Hematopoietic multipotent progenitor cell treated with erythropoietin and hydrocortisone succinate and interleukin-3 and kit ligand, for 4 days (in vitro differentiated cells): ENCODE measurements at regions not wholly inside any gene's neighbourhood (a gene's known extent, or its start where the extent isn't known, plus 50 kb on each side); places are given as distances from the start of the nearest gene placed in this dataset.

Experiments used
- DNase-seq: peaks from one replicate; pipeline ENCODE4 v3.0.0-alpha.2; 2015

DNA sequence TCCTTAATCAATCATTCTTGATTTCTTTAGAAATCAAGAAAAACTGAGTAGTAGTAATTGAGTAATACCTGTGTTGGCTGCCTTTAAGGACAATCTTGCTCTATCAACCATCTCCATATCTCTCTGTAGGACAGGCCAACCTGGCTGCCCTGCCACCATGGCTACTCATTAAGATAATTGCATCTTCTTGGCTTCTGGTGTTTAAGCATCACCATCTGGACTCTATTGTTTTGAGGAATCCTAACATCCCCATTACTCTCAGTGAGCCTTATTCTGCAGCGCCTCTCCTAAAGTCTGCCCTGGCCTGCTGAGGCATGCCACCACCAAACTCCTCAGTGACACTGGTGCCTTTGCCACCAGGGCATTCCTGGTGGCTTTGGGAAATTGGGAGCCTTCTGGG is 442.6 kb upstream of the ZNF507 start:
- no peak for DNase-seq

DNA sequence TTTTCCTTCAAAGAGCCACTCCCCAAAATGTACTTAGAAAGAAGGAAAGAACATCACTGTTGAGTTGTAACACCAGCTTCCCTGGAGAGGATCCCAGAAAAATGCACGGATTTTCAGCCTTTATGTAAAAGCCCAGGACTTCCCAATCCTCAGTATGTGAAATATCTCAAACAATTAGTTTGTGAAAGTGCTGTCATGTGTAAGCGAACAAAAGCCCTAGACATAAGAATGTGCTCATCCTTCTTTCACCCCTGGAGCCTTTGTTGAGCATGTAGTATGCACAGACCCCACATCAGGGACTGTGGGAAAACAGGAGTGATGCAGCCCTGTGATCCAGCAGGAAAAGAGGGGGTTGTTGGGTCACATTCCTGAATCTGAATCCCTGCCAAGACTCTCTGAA is 441.4 kb upstream of the ZNF507 start:
- DNase-seq: no peak

DNA sequence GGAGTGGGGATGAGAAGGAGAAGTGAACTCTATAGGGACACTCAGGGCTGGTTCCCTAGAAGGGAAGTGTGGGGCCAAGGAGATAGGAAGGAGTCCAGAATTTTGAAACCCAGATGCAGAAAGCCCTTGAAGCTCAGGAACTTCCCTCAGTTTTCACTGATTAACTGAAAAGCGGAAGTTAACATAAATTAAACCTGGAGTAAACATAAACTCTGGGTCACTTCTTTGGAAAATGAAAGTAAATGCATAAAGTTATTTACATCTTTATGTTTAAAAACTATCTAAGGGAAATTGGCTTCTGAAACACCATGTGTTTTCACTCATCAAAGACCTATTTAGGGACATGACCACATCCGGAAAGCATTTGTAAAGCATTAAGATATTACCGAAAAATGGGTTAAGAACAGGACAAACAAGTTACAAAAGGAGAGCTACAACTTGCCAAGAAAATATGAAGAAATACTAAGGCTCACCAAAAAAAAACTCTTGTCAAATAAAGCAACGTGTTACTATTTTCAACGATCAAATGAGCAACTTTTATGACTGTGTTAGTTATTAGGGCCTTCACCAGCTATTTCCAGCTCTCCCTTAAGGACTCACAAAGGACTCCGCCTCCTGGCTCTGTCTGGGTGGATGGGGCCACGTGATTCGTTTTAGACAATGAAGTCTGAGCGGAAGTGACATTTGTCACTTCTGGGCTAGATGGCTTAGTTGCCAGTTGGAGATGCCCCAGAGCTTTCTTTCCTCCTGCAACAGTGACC is 439.1 kb upstream of the ZNF507 start:
- DNase-seq: peak; percentile 68

DNA sequence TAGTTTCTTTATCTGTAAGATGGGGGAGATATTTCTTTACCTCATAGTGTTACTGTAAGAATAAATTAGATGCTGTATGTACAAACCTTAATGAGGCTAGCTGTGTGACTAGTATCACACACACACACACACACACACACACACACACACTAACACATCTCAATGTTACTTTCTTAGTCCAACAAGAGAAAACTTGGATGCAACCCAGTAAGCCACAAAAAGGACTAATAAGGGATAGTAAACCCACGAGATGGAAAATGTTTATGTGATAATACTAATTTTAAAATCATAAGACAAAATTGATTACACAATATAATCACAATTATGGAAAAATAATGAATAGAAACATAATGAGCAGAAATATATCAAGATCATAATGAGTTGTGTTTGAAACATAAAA is 437.7 kb upstream of the ZNF507 start:
- DNase-seq: no peak

DNA sequence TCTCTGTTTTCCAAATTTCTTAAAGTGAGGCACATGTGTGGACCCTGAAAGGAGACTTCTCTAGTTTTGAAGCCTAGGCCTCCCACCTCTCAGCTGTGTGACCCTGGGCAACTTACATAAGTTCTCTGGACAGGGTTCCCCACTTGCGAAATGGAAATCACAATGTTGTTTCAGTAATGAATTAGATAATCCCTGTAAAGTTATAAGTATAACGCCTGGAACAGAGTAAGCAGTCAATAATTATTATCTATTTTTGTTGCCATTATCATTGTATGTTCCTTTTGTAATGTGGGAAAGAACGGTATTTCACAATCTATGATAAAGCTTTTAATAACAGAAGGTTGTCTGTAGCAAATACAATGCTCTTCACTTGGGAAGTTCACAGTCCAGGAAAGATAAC is 437.3 kb upstream of the ZNF507 start:
- no peak for DNase-seq

DNA sequence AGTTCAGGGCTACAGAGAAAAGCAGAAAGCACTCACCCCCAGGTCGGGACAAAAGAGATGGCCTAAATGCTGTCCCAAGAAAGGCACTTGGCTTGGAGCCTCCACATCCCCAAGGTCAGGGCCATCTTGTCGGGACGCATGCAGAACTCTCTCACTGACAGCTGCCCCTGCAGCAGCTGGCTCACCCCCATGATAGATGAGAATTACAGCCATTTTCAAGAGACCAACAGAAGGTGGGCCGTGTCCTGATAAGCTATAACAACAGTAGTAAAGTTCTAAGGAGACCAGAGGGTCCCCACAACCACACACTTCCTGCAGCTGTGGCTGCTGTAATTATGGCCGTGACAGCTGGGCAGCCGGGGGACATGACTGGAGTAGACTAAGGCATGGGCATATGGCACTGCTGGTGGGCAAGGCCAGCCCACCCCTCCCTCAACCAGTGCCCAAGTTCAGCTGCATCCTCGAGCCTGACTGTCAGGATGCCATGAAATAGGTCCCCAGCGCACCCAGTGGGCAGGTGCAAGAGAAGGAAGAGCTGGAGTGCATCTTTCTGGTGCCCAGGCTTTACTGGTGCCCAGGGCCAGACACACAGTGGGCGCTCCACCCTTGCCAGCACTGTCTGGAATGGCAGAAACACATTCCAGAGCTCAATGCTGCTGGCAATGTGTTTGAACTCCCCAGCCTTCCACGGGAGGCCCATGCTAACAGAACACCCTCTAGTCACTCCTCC is 436.7 kb upstream of the ZNF507 start:
- DNase-seq: peak; percentile 36

DNA sequence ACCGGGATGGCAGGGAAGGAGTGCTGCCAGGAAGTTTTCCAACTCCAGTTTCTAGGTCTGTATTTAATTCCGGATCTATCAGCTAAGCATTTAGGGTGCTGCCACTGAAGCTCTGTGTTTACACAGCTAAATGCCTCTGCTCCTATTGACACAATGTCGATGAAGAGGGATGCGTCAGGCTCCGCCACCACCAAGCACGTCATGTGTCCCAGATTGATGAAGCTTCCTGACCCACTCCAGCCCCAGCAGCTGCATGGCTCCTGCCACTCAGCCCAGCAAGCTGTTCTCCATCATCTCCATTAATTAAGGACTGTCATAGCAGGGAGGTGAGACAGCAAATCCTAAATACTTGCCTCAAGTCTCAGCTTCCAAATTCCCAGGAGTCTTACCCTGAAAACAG is 435.2 kb upstream of the ZNF507 start:
- DNase-seq: no peak

DNA sequence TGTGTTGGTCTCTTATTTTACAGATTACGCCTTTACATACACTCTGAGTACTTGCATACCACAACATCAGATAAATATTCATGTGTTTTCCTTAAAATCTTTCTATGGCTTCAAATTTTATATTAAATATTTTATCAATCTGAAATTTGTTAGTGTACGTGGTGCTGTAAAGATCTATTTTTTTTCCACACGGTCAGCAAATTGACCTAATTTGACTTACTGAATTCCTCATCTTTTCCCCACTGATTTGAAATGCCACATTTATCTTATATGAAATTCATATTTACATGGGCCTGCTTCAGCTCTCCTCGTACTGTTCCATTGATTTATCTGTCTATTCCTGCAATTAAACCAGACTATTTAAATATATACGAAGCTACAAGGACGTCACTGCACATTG is 433.8 kb upstream of the ZNF507 start:
- DNase-seq: no peak

DNA sequence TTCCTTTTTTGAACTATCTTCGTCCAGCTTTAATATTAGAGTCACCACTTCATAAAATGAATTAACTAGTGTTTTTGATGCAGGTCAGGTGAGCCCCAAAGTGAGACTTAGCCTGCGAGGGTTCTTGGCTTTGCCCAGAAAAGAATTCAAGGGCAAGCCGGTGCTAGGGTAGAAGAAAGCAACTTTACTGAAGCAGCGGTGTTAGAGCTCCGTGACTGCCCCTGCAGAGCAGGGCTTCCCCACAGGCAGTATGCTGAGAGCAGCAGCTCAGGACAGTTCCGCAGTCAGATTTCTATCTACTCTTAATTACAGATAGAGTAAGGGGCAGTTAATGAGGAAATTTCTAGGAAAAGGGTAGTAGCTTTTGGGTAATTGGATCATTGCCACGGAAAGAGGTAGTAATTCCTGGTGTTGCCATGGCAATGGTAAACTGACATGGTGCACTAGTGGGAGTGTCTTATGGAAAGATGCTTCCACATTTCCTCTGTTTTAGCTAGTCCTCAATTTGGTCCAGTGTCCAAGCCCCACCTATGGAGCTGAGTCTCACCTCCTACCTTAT is 432.2 kb upstream of the ZNF507 start:
- DNase-seq: no peak

DNA sequence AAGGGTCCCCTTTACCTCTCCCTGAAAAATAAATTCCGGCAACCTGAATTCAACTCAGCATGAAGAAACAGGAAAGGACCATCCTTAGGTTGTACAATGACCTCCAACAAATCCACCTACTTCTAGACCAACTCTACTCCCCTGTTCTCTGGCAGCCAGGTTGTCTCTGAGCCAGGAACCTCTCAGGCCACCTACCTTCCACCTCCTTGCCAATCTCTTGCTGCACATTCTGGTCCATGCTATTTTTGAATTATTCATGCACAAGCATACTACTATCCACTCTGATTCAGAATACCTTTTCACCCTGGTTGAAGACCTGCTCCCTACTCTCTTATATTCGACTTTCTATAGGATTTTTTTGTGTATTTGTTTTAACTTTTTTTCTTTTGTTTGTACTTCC is 415.0 kb upstream of the ZNF507 start:
- DNase-seq: no peak

DNA sequence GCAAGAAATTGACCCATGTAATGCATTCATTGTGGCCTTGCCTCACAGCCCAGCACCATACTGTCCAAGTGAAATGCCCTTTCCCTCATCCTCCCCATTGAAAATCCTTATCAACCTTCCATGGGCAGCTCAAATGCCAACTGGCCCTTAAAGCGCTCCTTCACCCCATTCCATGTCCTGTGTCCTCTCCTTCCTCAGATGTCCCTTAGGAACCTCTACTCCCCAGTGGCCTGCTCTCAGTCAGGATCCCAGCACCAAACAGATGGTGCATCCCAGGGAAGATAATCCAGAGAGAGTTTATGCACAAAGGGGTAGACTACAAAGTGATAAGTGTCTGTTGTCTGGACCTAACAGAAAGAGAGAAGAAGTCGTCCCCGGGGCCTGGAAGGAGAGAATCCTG is 407.4 kb upstream of the ZNF507 start:
- no peak for DNase-seq

DNA sequence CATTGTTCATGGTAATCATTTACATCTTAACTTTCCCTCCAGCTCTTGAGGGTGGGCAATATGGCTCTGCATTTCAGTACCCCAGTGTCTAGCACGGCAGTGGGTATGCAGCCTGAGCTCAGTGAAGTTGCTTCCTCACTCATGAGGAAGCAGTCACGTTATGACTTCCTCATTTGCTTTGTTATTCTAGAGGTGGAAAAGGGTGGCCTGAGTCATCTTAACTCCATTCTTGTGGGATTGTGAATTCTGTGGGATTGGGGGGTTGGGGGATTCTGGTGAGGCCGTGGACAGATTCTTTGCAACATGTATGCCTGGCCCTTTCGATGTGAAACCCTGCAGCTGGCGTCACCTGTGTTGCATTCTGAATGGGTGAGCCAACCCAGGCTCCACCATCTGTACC is 406.7 kb upstream of the ZNF507 start:
- peak; percentile 54 for DNase-seq

DNA sequence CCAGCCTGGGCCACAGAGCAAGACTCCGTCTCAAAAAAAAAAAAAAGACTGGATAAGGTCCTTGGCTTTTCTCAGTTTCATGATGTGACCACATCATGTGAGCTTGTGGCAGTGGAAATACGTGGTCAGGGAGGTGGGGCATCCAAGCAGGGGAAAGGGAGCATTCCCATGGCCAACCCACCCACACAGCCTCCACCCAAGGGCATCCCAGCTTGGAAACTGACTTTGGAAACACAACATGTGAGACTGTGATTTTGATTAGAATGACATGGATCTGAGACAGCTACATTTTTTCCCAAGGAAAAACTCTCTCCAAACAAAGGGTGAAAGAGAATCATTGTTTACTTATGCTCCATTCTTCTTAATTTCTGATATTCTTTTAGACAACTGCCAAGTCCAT is 405.0 kb upstream of the ZNF507 start:
- no peak for DNase-seq

DNA sequence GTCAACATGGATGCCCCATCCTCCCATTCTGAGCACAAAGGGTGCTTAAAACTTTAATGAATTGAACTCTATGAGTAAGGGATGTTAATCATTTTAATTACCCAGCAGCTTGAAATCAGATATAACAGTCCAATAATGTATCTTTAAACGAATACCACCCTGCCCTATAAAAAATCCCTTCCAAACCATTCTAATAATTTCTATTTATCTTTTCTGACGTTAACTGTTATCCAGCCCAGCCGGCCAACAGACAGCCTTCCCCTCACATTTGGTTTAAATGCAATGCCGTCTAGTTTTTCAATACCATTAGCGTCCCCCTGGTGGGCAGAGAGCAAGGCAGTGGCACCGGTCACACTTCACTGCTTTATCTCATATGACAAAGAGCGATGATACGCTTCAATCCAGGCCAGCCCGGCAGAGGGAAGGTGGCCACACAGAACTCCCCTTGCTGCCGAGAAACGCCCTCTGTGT is 402.2 kb upstream of the ZNF507 start:
- DNase-seq: no peak

DNA sequence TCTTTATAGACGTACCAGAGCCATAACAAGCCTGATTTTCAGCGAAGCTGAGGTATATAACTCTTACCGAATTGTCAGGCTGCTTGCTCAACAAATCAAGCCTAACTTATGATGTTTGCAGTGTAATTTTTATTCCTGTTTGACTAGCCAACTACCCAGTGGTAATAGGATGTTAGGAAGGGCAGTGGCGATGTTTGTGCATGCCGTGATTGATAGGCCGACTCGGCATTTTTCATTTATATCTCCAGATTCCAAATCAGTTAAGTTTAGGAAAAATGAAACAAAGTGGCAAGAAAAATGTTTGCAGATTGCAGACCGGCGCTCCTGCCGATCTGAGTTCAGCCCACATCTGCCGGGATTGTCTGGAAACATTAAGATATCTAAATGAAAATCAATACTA is 401.6 kb upstream of the ZNF507 start:
- DNase-seq: no peak

DNA sequence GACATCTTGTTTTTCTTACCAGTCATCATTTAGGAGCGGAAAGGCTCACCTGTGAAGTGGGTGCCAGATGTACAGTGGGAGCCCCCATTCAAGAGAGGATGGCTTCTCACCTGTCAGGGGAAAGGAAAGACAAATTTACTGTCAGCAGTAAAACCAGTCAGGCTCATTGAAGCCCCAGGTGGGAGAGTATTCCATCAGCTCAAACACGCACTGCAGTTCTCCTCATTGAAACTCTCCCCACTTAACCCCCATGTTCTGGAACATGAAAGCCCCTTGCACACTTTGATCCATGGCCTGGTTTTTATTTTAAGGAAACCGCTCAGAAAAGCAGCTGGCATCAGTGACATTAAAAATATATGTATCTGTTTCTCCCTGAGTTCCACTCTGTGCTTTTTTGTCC is 401.1 kb upstream of the ZNF507 start:
- DNase-seq: no peak

DNA sequence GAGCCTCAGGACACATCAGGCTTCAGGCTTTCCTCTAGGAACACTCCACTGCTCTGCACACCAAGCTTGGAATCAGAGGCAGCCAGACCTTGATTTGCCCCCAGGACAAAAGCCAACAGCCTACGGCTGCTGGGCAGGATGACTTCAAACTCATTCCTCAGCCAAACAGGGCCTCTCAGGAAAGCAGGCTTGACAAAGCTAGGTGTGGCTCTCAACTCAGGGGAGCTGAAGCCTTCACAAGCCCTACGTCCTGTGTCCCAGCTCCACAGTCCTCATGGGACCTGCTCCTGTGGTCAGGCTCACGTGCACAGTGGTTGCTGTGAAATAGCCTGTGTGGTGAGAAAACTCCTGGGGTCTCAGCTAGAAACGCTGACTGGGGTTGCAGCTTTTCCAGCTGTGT is 398.9 kb upstream of the ZNF507 start:
- no peak for DNase-seq

DNA sequence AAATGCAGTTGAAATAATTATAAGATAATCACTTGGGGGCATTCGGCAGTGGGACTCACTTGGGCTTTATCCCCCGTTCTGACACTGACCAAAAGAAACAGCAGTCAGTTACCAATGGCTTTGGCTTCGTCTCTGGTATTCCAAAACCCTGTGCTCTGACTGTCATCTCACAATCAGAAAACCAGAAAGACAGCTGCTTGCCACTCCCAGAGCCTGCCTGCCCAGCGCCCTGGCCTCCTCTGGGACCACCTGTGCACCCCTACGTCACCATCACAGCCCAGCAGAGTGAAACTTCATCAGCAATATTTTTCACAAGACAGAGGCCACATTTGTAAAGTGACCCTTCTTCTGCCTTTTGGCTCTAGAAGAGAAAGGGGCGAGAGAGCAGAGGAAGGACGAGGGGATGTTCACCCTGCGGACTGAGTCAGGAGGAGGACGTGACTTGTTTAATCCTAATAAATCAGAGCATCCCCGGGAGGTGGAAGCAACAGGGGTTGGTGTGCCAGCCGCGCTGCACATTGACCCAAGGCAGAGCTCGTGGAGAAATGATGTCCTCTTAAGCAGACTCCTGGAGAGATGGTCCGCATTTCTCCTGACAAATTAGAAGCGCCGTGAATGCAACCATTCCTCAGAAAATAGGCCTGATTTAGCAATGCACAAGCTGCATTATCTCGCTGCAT is 397.8 kb upstream of the ZNF507 start:
- DNase-seq: no peak

DNA sequence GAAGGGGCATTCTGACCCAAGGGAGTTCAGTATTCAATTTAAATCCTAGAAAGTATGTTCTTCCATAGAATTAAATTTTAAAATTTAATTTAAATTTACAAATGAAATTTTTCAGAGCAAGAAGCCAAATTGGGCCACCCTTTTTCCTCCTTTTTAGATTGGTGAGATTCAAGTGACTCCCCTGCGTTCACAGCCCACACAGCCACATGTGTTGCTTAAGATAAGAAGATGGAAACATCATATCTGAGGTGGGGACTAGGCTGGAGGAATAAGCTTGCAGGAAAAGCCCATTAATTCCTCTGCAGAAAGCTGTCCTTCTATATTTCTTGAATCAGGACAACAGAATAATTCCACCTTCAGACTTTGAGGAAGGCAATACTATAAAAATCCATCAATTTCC is 392.7 kb upstream of the ZNF507 start:
- peak; percentile 80 for DNase-seq

DNA sequence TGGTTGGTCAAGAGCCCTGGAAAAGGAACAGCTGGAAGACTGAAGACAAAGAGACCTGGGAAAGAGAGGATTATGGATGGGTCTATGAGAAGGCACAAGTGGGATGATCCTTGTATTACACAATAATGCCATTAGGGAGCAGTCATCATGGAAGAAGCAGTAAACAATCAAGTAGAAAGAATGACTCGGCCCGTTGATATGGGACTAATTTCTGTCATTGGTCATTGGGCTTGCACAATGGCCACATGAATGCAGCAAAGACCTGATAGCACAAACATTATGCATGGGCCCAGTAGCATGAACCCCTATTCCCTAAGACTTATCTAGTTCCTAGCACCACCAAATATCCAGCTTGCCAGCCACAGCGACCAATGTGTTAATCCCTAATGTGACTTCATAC is 390.3 kb upstream of the ZNF507 start:
- no peak for DNase-seq

DNA sequence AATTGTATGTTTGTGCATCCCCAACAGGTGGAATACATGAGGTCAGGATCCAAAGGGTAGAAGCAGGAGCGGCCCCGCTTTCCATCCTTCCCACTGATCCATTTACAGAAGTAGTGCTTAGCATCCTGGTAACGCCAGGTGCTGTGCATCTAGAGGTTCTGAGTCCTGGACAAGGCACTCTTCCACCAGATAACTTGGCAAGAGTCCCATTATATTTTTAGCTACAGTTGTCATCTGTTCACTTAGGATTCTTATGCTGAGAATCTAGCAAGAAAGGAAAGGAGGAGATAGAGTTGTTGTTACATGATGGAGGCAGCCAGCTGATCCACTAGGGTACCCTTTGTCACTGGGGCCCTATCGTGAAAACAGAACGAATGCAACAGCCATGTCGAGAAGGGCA is 389.5 kb upstream of the ZNF507 start:
- no peak for DNase-seq

DNA sequence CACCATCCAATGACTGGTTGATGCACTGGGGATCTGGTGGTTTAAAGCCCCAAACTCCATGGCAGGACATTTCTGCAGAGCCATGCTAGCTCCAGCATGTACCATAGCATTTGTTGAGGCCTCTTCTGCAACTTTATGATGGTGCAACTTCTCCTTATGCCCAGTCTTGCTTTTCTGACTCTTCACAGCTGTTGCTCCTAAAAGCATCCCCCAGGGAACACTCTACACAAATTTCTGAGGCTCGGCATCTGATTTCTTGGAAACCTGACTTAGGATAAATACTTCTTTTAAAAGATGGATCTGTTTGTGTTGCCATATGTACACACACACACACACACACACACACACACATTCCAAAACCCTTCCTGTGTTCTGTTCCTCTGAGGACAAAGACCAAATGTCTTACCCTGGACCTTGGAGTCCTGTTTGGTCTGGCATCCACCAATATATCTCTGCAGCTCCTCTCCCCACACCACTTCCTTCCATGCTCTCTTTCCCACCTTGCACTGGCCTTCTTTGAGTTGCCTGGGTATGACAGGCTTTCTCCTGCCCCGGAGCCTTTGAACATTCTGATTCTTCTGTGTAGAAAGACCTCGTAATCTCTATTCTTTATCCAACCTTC is 388.5 kb upstream of the ZNF507 start:
- DNase-seq: no peak

DNA sequence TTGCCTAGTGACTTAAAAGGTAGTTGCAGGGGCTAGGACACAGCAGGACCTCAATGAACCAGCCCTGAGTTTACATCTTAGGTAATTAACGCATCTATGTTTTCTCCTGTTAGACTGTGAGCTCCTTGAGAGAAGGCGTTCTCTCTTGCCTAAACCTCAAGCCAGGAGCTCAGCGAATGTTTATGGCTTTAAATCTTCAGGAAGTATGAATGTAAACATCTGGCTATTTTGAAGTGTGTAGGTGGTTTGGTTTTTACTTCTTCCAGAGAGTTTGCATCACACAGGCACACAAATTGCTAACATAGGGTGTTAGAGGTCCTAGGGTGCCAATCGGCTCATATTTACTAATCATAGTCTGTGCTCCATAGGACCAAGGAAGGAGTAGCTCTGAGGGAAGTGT is 387.7 kb upstream of the ZNF507 start:
- no peak for DNase-seq
